ENCODE measurements at regions not wholly inside any gene's neighbourhood (a gene's known extent, or its start where the extent isn't known, plus 50 kb on each side); places are given as distances from the start of the nearest gene placed in this dataset.

DNA sequence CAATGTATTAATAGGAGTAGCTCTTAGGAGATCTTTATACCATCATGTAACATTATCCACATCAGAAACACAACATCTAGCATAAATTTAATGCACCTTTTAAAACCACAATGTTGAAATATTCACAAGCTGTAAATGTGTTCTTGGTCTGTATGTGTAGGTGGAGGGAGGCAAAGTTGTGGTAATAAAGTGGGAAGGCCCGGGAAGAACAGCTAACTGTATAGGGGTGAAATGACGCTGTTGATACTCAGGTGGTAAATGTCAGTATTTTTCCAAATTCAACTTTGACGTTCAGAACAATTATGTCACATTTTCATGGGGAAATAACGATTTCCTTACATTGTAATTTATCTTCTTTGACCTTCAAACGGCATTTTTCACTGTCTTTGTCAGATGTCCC lies 146.0 kb upstream of the STMND1 start:
- TF ChIP-seq CTCF (IDR thresholded peaks at IDR 0.05) (no peak), POLR2A (IDR thresholded peaks at IDR 0.05) (no peak)
